Body of pancreas (tissue), 4 donors: ENCODE measurements at regions not wholly inside any gene's neighbourhood (a gene's known extent, or its start where the extent isn't known, plus 50 kb on each side); places are given as distances from the start of the nearest gene placed in this dataset.

ENCODE experiments used
- ATAC-seq: fragments of 150-250 bp; one replicate; pipeline ENCODE4 v1.9.1; 2016
- DNase-seq, 4 donors: peaks; one replicate each; pipeline ENCODE4 v3.0.0-alpha.2; 2019
- H3K27ac ChIP-seq, 4 donors: fragments of 200-600 bp; sonication (generic); 1 replicate in 3 of 4; 2 replicates in 1 of 4; pipeline versions ENCODE4 v1.5.1 to v1.6.1; 2016 to 2019; ENCODE audit warnings: mild to moderate bottlenecking in 1 of 4, mixed read lengths in 1 of 4, moderate library complexity in 1 of 4
- H3K27me3 ChIP-seq, 2 donors: fragments of 200-600 bp; sonication (generic); one replicate each; pipeline ENCODE4 v1.6.0; 2016; ENCODE audit warnings: mild to moderate bottlenecking in 1 of 2
- H3K36me3 ChIP-seq, 2 donors: fragments of 200-600 bp; sonication (generic); replicated peaks in 1 of 2; 2 replicates each; pipeline ENCODE4 v1.5.1; 2016; ENCODE audit warnings: low read depth in 2 of 2; ENCODE audit not compliant: insufficient read depth in 1 of 2
- H3K4me1 ChIP-seq: fragments of 200-600 bp; sonication (generic); one replicate; pipeline ENCODE4 v1.6.0; 2016
- H3K4me3 ChIP-seq, 2 donors: fragments of 200-600 bp; sonication (generic); 1 replicate in 1 of 2; 2 replicates in 1 of 2; pipeline ENCODE4 v1.5.1; 2016 to 2019
- H3K9me3 ChIP-seq, 3 donors: fragments of 200-600 bp; sonication (generic); 1 replicate in 2 of 3; 2 replicates in 1 of 3; pipeline ENCODE4 v1.5.1; 2016
- CTCF ChIP-seq, 7 experiments: fragments of 450-650 bp in 4 of 7; fragments of 200-600 bp in 3 of 7; sonication (generic) in 3 of 7; IDR thresholded peaks; one replicate each; pipeline ENCODE4 v1.5.1; 2016 to 2019; ENCODE audit warnings: antibody characterized with exemption in 7 of 7
- POLR2A ChIP-seq, 3 donors: fragments of 450-650 bp; IDR thresholded peaks; one replicate each; pipeline ENCODE4 v1.6.1; 2016; ENCODE audit warnings: antibody characterized with exemption in 3 of 3, mild to moderate bottlenecking in 2 of 3
- WGBS, 2 donors: methylation state at CpG; one replicate each; pipeline ENCODE4 v1.1.5; 2017; 5-methylcytosine and 5-hydroxymethylcytosine counted together
- intact Hi-C: fragments of 100-400 bp; cut with DNase I; formaldehyde crosslinking; loops from one replicate; pipeline ENCODE4 v1.15.1; 2023

- Histone ChIP-seq H3K27ac (no peak overlapping the region), H3K36me3 (no peaks in the 10 kb centered on the region), H3K4me1 (no peaks in the 10 kb centered on the region), H3K4me3 (no peak overlapping the region), H3K27me3 (no peaks in the 10 kb centered on the region), H3K9me3 (no peaks in the 10 kb centered on the region)
- DNase-seq (peak in 1 of 4 donors; percentile 7), ATAC-seq (no peak)
- no peak for TF ChIP-seq CTCF (IDR thresholded peaks at IDR 0.05)
- TF ChIP-seq POLR2A (IDR thresholded peaks at IDR 0.05), result no peak
- 78 to 79% methylated on average over 9 to 17 of the region's 17 CpGs for WGBS, 2 donors
- intact Hi-C loops, result no loop called here
These were observed 69.1 kb downstream of the METRNL start for GRCh38 chr17:83148317-83149028.

GRCh38 chr17:83149029-83149725, 69.8 kb downstream of the METRNL start:
- intact Hi-C loops, result no loop called here
- Histone ChIP-seq H3K4me1 (no peaks in the 10 kb centered on the region), H3K27me3 (no peaks in the 10 kb centered on the region), H3K36me3 (no peaks in the 10 kb centered on the region), H3K9me3 (no peaks in the 10 kb centered on the region), H3K4me3 (no peak overlapping the region), H3K27ac (no peak overlapping the region)
- WGBS, 2 donors, result 85 to 87% methylated on average over 9 of the region's 9 CpGs
- ATAC-seq (no peak), DNase-seq (peak in 1 of 4 donors; percentile 2)
- no peak for TF ChIP-seq CTCF (IDR thresholded peaks at IDR 0.05)
- no peak for TF ChIP-seq POLR2A (IDR thresholded peaks at IDR 0.05)

GRCh38 chr17:83149761-83150251, 70.4 kb downstream of the METRNL start:
- intact Hi-C loops, result no loop called here

GRCh38 chr17:83150369-83151055, 71.1 kb downstream of the METRNL start:
- WGBS, 2 donors, result 75% methylated on average over 10 of the region's 10 CpGs
- DNase-seq, result no peak
- TF ChIP-seq CTCF (IDR thresholded peaks at IDR 0.05) (no peak), POLR2A (IDR thresholded peaks at IDR 0.05) (no peak)

More at GRCh38 chr17:83149761-83150251, 70.4 kb downstream of the METRNL start:
- Histone ChIP-seq H3K27me3 (no peaks in the 10 kb centered on the region), H3K4me1 (no peaks in the 10 kb centered on the region), H3K27ac (no peak overlapping the region), H3K4me3 (no peak overlapping the region), H3K36me3 (no peaks in the 10 kb centered on the region), H3K9me3 (no peaks in the 10 kb centered on the region)
- DNase-seq (peak in 1 of 4 donors; percentile 4), ATAC-seq (no peak)
- TF ChIP-seq CTCF (IDR thresholded peaks at IDR 0.05), result no peak
- TF ChIP-seq POLR2A (IDR thresholded peaks at IDR 0.05), result no peak
- WGBS, 2 donors, result 68 to 81% methylated on average over 11 to 15 of the region's 15 CpGs

More at GRCh38 chr17:83150369-83151055, 71.1 kb downstream of the METRNL start:
- Histone ChIP-seq H3K36me3 (no peaks in the 10 kb centered on the region), H3K27ac (no peak overlapping the region), H3K27me3 (no peaks in the 10 kb centered on the region), H3K9me3 (no peaks in the 10 kb centered on the region), H3K4me1 (no peaks in the 10 kb centered on the region), H3K4me3 (no peak overlapping the region)
- no peak for ATAC-seq
- intact Hi-C loops, result no loop called here
